HG02938 (cell line): ENCODE measurements at regions not wholly inside any gene's neighbourhood (a gene's known extent, or its start where the extent isn't known, plus 50 kb on each side); places are given as distances from the start of the nearest gene placed in this dataset.

Source experiments
- ATAC-seq: cut with Tn5 transposase; IDR thresholded peaks from one replicate; pipeline ENCODE4 v1.9.1; 2021; ENCODE audit warnings: mild to moderate bottlenecking, moderate library complexity; ENCODE audit not compliant: unreplicated experiment

- no peak for ATAC-seq
These were observed 98.9 kb downstream of the HDGFL1 start for GRCh38 chr6:22668307-22668706.

- ATAC-seq, result no peak
These were observed 99.4 kb downstream of the HDGFL1 start for GRCh38 chr6:22668717-22669116.

DNA sequence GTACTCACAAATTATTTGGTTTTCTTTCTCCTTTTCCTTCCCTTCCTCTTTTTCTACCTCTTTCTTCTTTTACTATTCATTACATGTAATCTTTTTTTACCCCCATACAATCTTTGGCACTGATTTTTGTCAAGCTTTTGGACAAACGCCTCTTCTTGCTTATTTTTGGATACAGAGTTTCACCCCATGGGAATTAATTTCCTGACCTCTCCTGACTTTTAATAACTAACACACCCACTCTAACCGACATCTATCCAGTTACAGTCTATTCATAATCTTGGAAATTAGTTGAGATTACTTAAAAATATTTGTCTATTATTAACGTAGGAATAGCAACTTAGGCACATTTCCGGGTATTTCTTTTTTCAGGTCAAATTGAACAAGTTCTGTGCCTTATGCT, 101.2 kb downstream of the HDGFL1 start:
- ATAC-seq, result no peak

- ATAC-seq, result no peak
These were observed 104.1 kb downstream of the HDGFL1 start for GRCh38 chr6:22673474-22673873.

GRCh38 chr6:22680950-22681349, 111.6 kb downstream of the HDGFL1 start:
- ATAC-seq, result no peak

DNA sequence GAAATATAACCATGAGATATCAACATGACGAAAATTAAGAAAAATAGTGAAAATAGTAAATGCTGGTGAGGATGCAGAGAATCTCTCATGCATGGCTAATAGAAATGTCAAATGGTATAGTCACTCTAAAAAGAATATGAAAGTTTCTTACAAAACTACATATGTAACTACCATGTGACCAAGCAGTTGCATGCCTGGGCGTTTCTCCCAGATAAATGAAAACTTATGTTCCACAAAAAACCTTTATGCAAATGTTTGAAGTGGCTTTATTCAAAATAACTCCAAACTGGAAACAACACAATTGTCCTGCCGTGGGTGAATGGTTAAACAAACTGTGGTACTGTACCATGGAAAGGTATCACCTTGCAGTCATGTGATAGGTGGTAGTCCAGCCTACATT, 112.4 kb downstream of the HDGFL1 start:
- ATAC-seq, result no peak

DNA sequence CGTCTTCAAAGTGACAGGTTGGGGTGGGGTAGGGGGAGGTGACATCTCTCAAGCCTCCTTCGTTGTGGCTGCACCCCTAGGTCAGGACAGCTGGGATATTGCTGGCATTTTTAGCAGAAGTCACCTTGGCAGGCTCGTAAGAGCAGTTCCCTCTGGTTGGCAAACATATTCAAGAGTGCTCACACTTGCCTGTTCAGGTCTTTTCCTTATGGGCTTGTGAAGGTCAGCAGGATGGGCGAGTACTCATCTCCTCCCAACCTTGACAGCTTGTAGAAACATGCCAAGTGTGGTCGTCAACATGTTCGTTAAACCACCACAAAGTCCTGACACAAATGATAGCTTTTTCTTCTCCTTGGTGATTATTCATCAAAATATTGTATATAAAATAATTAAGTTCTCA, 113.6 kb downstream of the HDGFL1 start:
- no peak for ATAC-seq

DNA sequence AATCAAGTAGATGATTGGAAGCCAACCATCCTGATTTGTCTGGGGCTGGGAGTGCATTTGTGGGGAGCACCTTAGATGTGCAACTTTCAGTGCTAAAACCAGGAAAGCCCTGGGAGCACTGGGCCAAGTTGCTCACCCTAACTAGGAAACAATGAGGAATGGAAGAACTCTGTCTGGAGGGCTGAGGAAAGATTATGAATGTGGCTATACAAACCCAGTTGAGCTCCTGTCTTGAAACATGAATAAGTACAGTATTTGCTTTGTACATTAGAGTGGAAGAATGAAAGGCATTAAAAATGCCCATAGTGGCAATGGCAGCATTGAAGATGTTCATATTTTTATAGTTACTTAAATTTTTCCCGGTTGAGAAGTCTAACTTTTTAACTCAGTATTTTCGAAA, 121.1 kb downstream of the HDGFL1 start:
- no peak for ATAC-seq

DNA sequence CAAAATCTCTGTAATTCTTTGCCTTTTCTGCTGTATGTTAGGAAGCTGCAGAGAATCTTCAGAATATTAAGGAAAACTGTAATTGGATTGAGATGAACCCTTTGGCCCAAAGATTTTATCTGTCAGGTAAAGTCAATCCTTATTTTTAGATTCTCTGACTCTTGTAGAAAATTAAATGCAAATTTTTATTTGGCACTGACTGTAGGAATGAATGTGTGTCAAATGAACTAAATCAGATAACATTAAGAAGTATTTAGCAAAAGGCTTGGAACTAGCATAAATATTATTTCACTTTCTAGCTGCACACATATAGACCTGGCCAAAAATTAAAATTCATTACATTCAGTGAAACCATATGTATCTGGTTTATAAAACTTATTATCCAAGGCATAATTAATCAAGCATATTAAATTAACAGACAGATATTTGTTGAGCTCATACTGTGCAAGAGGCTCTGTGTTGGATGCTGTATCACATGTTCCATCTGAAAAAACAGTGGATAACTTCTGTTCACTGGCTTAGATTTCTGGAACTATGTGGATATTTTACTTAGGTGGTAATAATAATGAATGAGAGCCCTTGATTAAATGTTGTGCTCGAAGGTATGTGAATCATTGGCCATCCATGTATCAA, 124.8 kb downstream of the HDGFL1 start:
- no peak for ATAC-seq

- no peak for ATAC-seq
These were observed 127.1 kb downstream of the HDGFL1 start for GRCh38 chr6:22696481-22696880.

DNA sequence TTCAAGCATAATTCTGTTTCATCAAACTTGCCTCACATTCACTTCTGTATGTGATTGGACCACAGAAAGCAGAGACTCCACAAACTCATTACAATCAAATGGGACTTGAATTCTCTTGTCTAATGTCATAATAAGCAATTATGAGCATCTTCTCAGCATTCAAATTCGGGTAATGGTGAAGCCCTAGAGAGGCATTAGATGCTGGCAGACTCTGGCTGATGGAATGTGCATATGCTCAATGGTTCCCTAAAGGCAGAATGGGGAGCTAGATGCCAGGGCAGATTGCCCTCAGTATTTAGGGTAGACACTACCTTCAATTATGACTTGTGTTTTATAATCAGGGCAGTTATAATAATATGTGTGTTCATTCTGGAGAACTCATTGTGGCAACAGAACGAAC, 127.9 kb downstream of the HDGFL1 start:
- ATAC-seq, result no peak

- ATAC-seq, result no peak
These were observed 129.8 kb downstream of the HDGFL1 start for GRCh38 chr6:22699151-22699550.

DNA sequence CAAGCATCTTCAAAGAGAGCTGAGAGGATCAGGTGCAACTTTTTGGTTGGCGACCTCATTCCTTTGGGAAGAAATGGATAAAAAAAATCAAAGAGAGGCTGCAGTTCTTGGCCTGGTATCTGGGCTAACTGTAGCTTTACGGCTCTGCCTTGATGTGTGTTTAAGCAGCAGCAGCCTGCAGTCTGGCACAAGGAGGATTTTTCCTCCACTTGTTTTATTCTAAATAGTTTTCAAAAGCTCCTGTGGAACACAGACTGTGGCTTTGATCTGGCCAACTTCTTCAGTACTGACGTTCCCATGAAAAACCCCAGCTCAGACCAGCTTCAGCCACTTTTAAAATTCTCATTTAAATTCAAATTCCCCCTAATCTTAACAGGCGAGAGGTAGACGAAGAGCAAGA, 137.3 kb downstream of the HDGFL1 start:
- ATAC-seq, result no peak

DNA sequence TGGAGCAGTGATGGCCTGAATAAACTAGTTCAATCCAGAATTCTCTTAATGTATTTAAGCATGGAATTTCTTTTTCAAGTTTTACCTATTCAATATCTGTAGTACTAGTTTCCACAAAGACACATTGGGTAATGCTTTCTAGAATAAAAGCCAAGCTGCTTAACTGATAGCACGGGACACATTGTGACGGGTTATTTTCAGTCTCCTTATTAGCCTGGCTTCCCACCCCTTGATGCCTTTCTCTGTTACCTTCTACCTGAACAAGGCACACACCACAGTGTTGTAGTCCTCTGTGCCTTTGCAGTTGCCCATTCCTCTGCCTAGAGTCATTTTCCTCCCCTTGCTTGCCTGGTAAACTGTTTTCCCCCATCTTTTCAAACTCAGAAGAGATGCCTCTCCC, 139.1 kb downstream of the HDGFL1 start:
- ATAC-seq, result no peak

DNA sequence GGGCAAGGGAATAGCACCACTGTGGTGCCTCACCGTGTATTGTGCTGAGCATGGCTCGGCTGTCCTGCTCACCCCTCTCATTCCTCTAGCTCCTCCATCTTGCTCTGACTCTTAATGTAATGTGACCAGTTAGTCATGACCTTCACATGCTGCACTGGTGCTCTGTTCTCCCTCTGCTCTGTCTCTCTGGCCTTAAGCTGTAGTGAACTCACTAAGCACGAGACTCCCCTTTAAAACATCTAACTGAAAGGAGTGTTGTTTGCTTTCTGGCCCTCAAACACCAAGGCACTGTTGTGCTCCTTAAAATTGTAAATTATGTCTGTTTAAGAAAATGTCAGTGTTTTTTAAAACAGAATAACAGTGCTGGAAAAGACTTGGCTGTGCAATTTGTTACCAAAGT, 140.4 kb downstream of the HDGFL1 start:
- ATAC-seq, result no peak

DNA sequence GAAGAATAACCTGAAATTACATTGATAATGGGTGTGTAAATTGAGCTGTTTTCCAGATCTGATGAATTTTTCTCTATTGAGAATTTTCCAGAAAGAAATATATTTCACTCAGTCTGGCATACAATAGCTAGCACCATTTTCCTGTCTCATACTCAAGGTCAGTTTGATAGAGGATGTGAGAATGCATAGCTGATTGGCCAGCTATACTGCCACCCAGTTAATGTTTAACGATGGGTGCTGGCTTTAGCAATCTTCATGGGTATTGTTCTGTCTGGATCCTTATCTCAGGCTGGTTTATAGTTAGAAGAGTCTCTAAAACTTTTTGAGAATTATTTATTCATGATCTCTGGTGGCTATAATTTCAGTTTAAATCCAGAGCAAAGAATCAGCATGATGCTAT, 147.4 kb downstream of the HDGFL1 start:
- no peak for ATAC-seq

GRCh38 chr6:22717915-22718314, 148.5 kb downstream of the HDGFL1 start:
- no peak for ATAC-seq

- no peak for ATAC-seq
These were observed 153.5 kb downstream of the HDGFL1 start for GRCh38 chr6:22722913-22723312.

DNA sequence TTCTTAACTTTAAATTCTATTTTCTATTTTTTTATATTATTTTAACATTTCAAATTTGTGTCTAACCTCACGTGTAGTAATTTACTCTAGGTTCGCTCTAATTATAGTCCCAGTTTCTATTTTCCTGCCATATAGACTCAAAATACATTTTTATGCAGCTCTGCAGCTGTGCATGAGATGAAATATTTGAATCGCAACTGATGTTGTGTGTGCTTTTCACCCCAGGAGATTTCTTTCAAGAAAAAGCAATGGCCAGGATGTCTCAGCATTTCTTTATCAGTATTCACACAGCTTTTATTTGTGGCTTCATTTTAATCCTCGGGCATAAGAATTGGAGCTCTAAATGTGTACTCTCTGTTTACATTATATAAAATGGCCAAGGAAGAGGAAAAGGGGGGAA, 157.6 kb downstream of the HDGFL1 start:
- no peak for ATAC-seq

GRCh38 chr6:22727710-22728109, 158.3 kb downstream of the HDGFL1 start:
- no peak for ATAC-seq

GRCh38 chr6:22732176-22732970, 163.0 kb downstream of the HDGFL1 start:
- ATAC-seq, result no peak

DNA sequence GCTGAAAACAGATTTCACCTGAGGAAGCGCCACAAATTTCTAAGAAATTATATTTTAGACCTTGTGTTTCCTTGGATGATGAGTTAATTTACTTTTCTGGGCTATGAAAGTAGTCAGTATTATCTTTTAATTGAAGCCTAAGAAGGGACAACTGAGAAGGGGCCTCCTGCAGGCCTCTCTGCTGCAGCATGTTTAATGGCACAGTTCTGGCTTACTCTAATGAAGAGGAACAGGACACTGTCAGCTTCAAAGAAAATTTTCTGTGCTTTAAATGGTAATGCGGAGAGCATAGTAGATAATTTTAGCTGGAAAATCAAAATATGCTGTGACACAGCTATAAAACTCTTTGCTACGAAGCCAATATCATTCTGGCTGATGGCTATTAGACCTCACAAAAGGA, 167.4 kb downstream of the HDGFL1 start:
- no peak for ATAC-seq

DNA sequence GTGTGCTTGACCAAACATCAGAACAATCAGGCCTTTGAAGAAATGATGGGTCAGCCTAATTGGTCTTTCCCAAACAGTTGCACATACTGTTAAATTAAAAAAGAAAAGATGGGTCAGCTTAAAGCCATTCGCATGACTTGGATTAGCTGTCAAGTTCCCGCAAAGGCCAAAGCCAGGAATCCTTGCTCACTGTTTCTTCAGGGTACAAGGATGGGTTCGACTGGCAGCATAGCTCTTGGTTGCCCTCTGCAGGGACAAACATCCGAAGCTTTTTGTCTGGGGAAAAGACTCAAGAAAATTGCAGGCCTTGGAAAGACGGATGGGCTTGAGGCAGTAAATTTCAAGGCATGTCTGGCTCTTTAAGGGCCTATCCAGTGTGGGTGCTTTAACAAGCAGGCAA, 168.0 kb downstream of the HDGFL1 start:
- no peak for ATAC-seq
